Uterus (tissue), 2 donors: ENCODE measurements at regions not wholly inside any gene's neighbourhood (a gene's known extent, or its start where the extent isn't known, plus 50 kb on each side); places are given as distances from the start of the nearest gene placed in this dataset.

ENCODE experiments used
- POLR2A ChIP-seq, 2 donors: fragments of 450-650 bp; IDR thresholded peaks; one replicate each; pipeline ENCODE4 v1.6.1; 2016; ENCODE audit warnings: antibody characterized with exemption in 2 of 2, mild to moderate bottlenecking in 1 of 2, moderate library complexity in 1 of 2
- TF ChIP-seq, protein P1 (sequence below), 4 experiments: fragments of 200-600 bp in 2 of 4; fragments of 450-650 bp in 2 of 4; sonication (generic) in 2 of 4; IDR thresholded peaks; one replicate each; pipeline ENCODE4 v1.5.1; 2016 to 2019; ENCODE audit warnings: antibody characterized with exemption in 4 of 4, mild to moderate bottlenecking in 2 of 4, moderate library complexity in 1 of 4

DNA sequence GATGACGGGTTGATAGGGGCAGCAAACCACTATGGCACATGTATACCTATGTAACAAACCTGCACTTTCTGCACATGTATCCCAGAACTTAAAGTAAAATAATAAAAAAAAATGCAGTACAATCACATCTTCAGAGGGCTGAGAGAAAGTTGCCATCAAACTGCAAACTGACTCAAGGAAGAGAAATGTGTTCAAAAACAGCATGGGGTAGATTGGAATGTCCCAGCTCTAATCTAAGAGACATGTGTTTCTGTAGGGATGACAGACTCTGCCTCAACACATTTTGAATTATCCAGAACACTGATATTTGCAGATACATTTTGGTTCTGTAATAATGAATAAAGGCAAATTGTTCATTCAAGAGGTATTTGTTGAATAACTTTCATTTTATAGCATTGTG lies 171.2 kb upstream of the RUNX1 start:
- TF ChIP-seq, protein P1, sequence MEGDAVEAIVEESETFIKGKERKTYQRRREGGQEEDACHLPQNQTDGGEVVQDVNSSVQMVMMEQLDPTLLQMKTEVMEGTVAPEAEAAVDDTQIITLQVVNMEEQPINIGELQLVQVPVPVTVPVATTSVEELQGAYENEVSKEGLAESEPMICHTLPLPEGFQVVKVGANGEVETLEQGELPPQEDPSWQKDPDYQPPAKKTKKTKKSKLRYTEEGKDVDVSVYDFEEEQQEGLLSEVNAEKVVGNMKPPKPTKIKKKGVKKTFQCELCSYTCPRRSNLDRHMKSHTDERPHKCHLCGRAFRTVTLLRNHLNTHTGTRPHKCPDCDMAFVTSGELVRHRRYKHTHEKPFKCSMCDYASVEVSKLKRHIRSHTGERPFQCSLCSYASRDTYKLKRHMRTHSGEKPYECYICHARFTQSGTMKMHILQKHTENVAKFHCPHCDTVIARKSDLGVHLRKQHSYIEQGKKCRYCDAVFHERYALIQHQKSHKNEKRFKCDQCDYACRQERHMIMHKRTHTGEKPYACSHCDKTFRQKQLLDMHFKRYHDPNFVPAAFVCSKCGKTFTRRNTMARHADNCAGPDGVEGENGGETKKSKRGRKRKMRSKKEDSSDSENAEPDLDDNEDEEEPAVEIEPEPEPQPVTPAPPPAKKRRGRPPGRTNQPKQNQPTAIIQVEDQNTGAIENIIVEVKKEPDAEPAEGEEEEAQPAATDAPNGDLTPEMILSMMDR (IDR thresholded peaks at IDR 0.05) = no peak
- TF ChIP-seq POLR2A (IDR thresholded peaks at IDR 0.05) = no peak
